HepG2 (cell line): ENCODE measurements at regions not wholly inside any gene's neighbourhood (a gene's known extent, or its start where the extent isn't known, plus 50 kb on each side); places are given as distances from the start of the nearest gene placed in this dataset.

ENCODE experiments used
- ATAC-seq: fragments of 200-7000 bp; cut with Tn5 transposase; 3 replicates; pipeline ENCODE4 v1.9.1; 2020; ENCODE audit warnings: mild to moderate bottlenecking, moderate library complexity
- BruUV-seq: library from RNA; stranded (reverse); fragments of 400-500 nt; replicated peaks from 2 replicates; lab custom pipeline; 2021; lab: Mats Ljungman, UMichigan
- CTCF ChIA-PET: fragments of 300-600 bp; formaldehyde crosslinking; extraction: SDS; loops from one replicate; lab custom pipeline; 2021; ENCODE audit warnings: low total read pairs, inconsistent platforms, low intra/inter-chr PET ratio; lab: Yijun Ruan, JAX
- POLR2A ChIA-PET: fragments of 350-600 bp; sonication (Branson Sonifier 250); formaldehyde crosslinking; loops from one replicate; lab custom pipeline; 2020; ENCODE audit warnings: antibody characterized with exemption, inconsistent platforms; lab: Yijun Ruan, JAX
- DNase-seq: peaks from one replicate; pipeline ENCODE4 v3.0.0-alpha.2; 2015; ENCODE audit warnings: low spot score
- FAIRE-seq: peaks from 3 replicates; lab custom pipeline; 2011; peaks lifted over from hg19 to GRCh38; lab: Jason Lieb, UNC
- H2AFZ ChIP-seq: one replicate; pipeline ENCODE4 v1.6.1; 2011; ENCODE audit warnings: low read length, inconsistent platforms
- H3K27ac ChIP-seq: fragments of 300-600 bp; 3 replicates; pipeline ENCODE4 v1.8.0; 2011; ENCODE audit warnings: mixed run types, mild to moderate bottlenecking, mixed read lengths, low read length, inconsistent platforms; ENCODE audit not compliant: insufficient read depth; ENCODE audit errors: extremely low read length
- H3K27me3 ChIP-seq, 2 experiments: fragments of 200-600 bp in 1 of 2; 2 replicates in 1 of 2; 3 replicates in 1 of 2; pipeline versions ENCODE4 v1.6.0 to v1.8.0; 2011; ENCODE audit warnings: low read length in 2 of 2, mild to moderate bottlenecking in 2 of 2, moderate library complexity in 2 of 2, inconsistent platforms in 1 of 2; ENCODE audit not compliant: insufficient read depth in 2 of 2, control insufficient read depth in 1 of 2
- H3K36me3 ChIP-seq, 2 experiments: fragments of 200-600 bp in 1 of 2; replicated peaks in 1 of 2; 2 replicates in 1 of 2; 3 replicates in 1 of 2; pipeline versions ENCODE4 v1.5.1 to v1.8.0; 2011; ENCODE audit warnings: low read length in 2 of 2, inconsistent platforms in 1 of 2; ENCODE audit not compliant: insufficient read depth in 2 of 2, control insufficient read depth in 1 of 2
- H3K4me1 ChIP-seq: 2 replicates; pipeline ENCODE4 v1.5.1; 2012; ENCODE audit warnings: low read length, inconsistent platforms; ENCODE audit not compliant: insufficient read depth
- H3K4me2 ChIP-seq: 2 replicates; pipeline ENCODE4 v1.6.0; 2011; ENCODE audit warnings: low read depth, low read length, inconsistent platforms
- H3K4me3 ChIP-seq, 3 experiments: fragments of 200-600 bp in 1 of 3; sonication (generic), shearing (Covaris generic) in 1 of 3; replicated peaks in 1 of 3; 2 replicates each; pipeline ENCODE4 v1.5.1; 2011 to 2016; ENCODE audit warnings: low read length in 3 of 3, inconsistent platforms in 2 of 3, low read depth in 2 of 3, mild to moderate bottlenecking in 2 of 3, control low read depth in 1 of 3, mixed read lengths in 1 of 3; ENCODE audit not compliant: insufficient read depth in 1 of 3
- H3K79me2 ChIP-seq: one replicate; pipeline ENCODE4 v1.6.1; 2011; ENCODE audit warnings: low read length, inconsistent platforms; ENCODE audit not compliant: insufficient read depth
- H3K9ac ChIP-seq: 2 replicates; pipeline ENCODE4 v1.6.0; 2011; ENCODE audit warnings: mild to moderate bottlenecking, low read depth, low read length, inconsistent platforms; ENCODE audit not compliant: insufficient read depth
- H3K9me3 ChIP-seq: 2 replicates; pipeline ENCODE4 v1.5.1; 2012; ENCODE audit warnings: mild to moderate bottlenecking, low read length
- H4K20me1 ChIP-seq: 2 replicates; pipeline ENCODE4 v1.6.0; 2011; ENCODE audit warnings: inconsistent platforms, mild to moderate bottlenecking, low read length, moderate library complexity; ENCODE audit not compliant: insufficient read depth
- LCORL ChIP-seq, 2 experiments: fragments of 450-650 bp in 1 of 2; sonication (generic) in 1 of 2; formaldehyde crosslinking in 1 of 2; IDR thresholded peaks; 2 replicates each; pipeline versions ENCODE4 v1.5.0 to v1.6.1; 2017 to 2020; ENCODE audit warnings: antibody characterized with exemption in 1 of 2, missing genetic modification reagents in 1 of 2
- ZNF503 ChIP-seq: sonication (generic); formaldehyde crosslinking; IDR thresholded peaks from 2 replicates; pipeline ENCODE4 v1.4.0; 2020; ENCODE audit warnings: missing genetic modification reagents
- ZNF567 ChIP-seq: sonication (generic); formaldehyde crosslinking; IDR thresholded peaks from 2 replicates; pipeline ENCODE4 v1.8.1; 2023; ENCODE audit warnings: mild to moderate bottlenecking, missing genetic modification reagents, borderline replicate concordance
- ZNF674 ChIP-seq: sonication (generic); formaldehyde crosslinking; IDR thresholded peaks from 2 replicates; pipeline ENCODE4 v1.5.0; 2020; ENCODE audit warnings: low read depth, mild to moderate bottlenecking, missing genetic modification reagents
- ZNF784 ChIP-seq: sonication (generic); formaldehyde crosslinking; IDR thresholded peaks from 2 replicates; pipeline ENCODE4 v1.5.1; 2020; ENCODE audit warnings: missing genetic modification reagents, mild to moderate bottlenecking, borderline replicate concordance
- WGBS: methylation state at CpG from one replicate; pipeline ENCODE4 v1.1.6; 2017; ENCODE audit warnings: low lambda C conversion rate; 5-methylcytosine and 5-hydroxymethylcytosine counted together
- in situ Hi-C: cut with HindIII; loops from 2 replicates; pipeline ENCODE4 v1.10.0; 2017; ENCODE audit warnings: low pct_unique_long_range_greater_than_20kb; ENCODE audit not compliant: extremely low pct_ligation_motif_present
- intact Hi-C: fragments of 100-400 bp; cut with micrococcal nuclease; formaldehyde crosslinking; loops from one replicate; pipeline ENCODE4 v1.10.0; 2022; ENCODE audit not compliant: unreplicated experiment

- no peaks in the 10 kb centered on the region; a peak in 1 of 5 replicates for H3K27me3 ChIP-seq
- no peaks in the 10 kb centered on the region for H3K79me2 ChIP-seq
- no peak overlapping the region for H3K9ac ChIP-seq
- no peak for DNase-seq
- ChIA-PET CTCF (no interaction called here), POLR2A (no interaction called here)
- H3K36me3 ChIP-seq: no peaks in the 10 kb centered on the region
- FAIRE-seq: no peak
- no peak overlapping the region for H3K27ac ChIP-seq
- H3K4me2 ChIP-seq: no peak overlapping the region
- no peaks in the 10 kb centered on the region for H3K9me3 ChIP-seq
- H3K4me3 ChIP-seq: no peak overlapping the region
- under 1% methylated on average over 7 of the region's 7 CpGs for WGBS
- in situ Hi-C loops (no loop called here), intact Hi-C loops (no loop called here)
- TF ChIP-seq ZNF784 (CRISPR knock-in tag) (no peak), ZNF567 (no peak), ZNF674 (CRISPR knock-in tag) (no peak), LCORL (IDR thresholded peaks at IDR 0.05) (no peak), LCORL (CRISPR knock-in tag; IDR thresholded peaks at IDR 0.05) (no peak), ZNF503 (no peak)
- no peaks in the 10 kb centered on the region for H4K20me1 ChIP-seq
- H3K4me1 ChIP-seq: no peaks in the 10 kb centered on the region
- H2AFZ ChIP-seq: no peak overlapping the region
- BruUV-seq: no TSS peak
- no peak for ATAC-seq
Measured at GRCh38 chr18:25516747-25517498, 165.0 kb upstream of the ZNF521 start.
